Thoracic aorta (tissue), 2 donors: ENCODE measurements at regions not wholly inside any gene's neighbourhood (a gene's known extent, or its start where the extent isn't known, plus 50 kb on each side); places are given as distances from the start of the nearest gene placed in this dataset.
A peak's percentile ranks its signal among the peaks of the same experiment; 100 is the strongest.
"Not testable (repeated sequence)": the region's sequence is repeated elsewhere in the genome, so short reads cannot be mapped to it uniquely, and the experiment has no call there.

Experiments
- ATAC-seq: fragments of 150-250 bp; one replicate; pipeline ENCODE4 v1.8.0; 2017; ENCODE audit warnings: low read depth; ENCODE audit not compliant: insufficient number of reproducible peaks, low FRiP score
- DNase-seq: peaks from one replicate; pipeline ENCODE4 v3.0.0-alpha.2; 2020; ENCODE audit warnings: low spot score
- H3K27ac ChIP-seq, 2 donors: fragments of 200-600 bp; sonication (generic); 1 replicate in 1 of 2; 2 replicates in 1 of 2; pipeline ENCODE4 v1.5.1; 2016; ENCODE audit warnings: mild to moderate bottlenecking in 2 of 2, moderate library complexity in 2 of 2
- H3K27me3 ChIP-seq: fragments of 200-600 bp; sonication (generic); replicated peaks from 2 replicates; pipeline ENCODE4 v1.6.0; 2016; ENCODE audit warnings: mild to moderate bottlenecking; ENCODE audit not compliant: insufficient read depth
- H3K36me3 ChIP-seq: fragments of 200-600 bp; sonication (generic); one replicate; pipeline ENCODE4 v1.5.1; 2016
- H3K4me1 ChIP-seq, 2 donors: fragments of 200-600 bp; sonication (generic); 1 replicate in 1 of 2; 2 replicates in 1 of 2; pipeline versions ENCODE4 v1.5.1 to v1.6.0; 2016; ENCODE audit warnings: low read depth in 2 of 2, mild to moderate bottlenecking in 1 of 2; ENCODE audit not compliant: control insufficient read depth in 1 of 2
- H3K4me3 ChIP-seq: fragments of 200-600 bp; sonication (generic); 2 replicates; pipeline ENCODE4 v1.5.1; 2016; ENCODE audit warnings: mild to moderate bottlenecking
- H3K9me3 ChIP-seq: fragments of 200-600 bp; sonication (generic); 2 replicates; pipeline ENCODE4 v1.5.1; 2016
- TF ChIP-seq, protein P1 (sequence below): fragments of 200-600 bp; sonication (generic); IDR thresholded peaks from one replicate; pipeline ENCODE4 v1.5.1; 2019; ENCODE audit warnings: antibody characterized with exemption

DNA sequence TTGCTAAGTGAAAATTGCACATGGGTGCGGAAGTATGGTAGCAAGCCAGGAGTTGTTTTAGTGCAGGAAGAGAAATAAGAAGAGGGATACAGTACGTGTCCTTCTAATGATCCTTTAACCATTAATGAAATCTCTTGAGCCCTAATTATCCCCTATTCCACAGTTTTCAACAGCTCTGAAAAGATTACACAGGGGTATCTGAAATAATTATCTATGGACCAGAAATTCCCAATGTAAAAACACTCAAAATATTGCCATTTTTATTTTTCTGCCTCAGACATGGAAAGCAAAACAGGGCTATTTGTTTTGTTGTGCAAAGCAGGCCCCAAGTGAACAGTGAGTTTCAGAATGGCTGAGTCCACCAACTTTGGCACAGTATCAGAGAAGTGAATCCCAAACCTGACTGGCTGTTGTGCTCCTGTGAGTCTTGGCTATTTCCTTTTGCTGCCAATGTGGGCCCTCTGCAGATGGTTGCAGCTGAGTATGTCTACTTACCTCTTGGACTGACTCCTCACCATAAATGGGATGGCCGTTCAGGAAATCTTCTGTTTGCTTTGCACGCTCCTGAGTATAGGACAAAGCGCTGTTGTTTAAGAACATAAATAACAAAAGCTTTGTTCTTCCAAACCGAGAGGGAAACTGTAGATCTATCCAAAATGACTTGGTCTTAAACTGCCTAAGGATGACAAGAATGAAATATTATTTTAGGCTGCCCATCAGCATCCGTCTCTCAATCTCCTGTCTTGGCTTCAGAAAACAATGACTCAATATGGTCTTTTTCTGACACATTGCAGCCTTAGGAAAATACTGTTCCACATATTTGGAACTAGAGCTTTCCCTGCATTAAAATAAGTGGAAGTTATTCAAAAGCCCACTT is 204.1 kb downstream of the DEPDC1B start:
- ATAC-seq: no peak
- Histone ChIP-seq H3K27ac (peak overlapping the region; percentile 67), H3K27me3 (no peaks in the 10 kb centered on the region), H3K36me3 (no peaks in the 10 kb centered on the region), H3K4me1 (peaks cover 4 to 76% of the 10 kb centered on the region in 2 donors), H3K4me3 (peak overlapping the region; percentile 45), H3K9me3 (no peaks in the 10 kb centered on the region)
- TF ChIP-seq, protein P1, sequence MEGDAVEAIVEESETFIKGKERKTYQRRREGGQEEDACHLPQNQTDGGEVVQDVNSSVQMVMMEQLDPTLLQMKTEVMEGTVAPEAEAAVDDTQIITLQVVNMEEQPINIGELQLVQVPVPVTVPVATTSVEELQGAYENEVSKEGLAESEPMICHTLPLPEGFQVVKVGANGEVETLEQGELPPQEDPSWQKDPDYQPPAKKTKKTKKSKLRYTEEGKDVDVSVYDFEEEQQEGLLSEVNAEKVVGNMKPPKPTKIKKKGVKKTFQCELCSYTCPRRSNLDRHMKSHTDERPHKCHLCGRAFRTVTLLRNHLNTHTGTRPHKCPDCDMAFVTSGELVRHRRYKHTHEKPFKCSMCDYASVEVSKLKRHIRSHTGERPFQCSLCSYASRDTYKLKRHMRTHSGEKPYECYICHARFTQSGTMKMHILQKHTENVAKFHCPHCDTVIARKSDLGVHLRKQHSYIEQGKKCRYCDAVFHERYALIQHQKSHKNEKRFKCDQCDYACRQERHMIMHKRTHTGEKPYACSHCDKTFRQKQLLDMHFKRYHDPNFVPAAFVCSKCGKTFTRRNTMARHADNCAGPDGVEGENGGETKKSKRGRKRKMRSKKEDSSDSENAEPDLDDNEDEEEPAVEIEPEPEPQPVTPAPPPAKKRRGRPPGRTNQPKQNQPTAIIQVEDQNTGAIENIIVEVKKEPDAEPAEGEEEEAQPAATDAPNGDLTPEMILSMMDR: no peak
- DNase-seq: no peak

DNA sequence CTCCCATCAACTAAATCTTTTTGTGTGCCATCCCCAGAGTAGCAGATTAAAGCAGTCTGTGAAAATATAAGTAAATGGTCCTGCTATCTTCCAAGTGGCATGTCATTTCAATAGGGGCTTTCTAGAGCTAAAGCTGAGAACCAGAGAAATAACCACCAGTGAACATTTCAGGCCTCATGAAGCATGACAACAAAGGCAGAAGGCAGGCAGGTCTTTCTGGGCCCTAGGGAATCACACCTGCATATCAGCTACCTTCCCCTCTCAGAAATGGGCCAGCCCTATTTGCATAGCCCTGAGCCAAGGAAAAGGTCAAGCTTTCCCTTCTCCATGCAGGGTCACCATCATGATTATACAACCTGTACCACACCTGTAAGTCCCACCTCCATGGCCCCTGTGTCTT is 205.3 kb downstream of the DEPDC1B start:
- H3K36me3 ChIP-seq: no peaks in the 10 kb centered on the region
- no peaks in the 10 kb centered on the region for H3K9me3 ChIP-seq
- H3K4me3 ChIP-seq: no peak overlapping the region
- peaks cover 4 to 83% of the 10 kb centered on the region in 2 donors for H3K4me1 ChIP-seq
- H3K27me3 ChIP-seq: no peaks in the 10 kb centered on the region
- ATAC-seq (no peak), DNase-seq (no peak)
- TF ChIP-seq, protein P1: no peak
- H3K27ac ChIP-seq: peak overlapping the region; percentile 67

DNA sequence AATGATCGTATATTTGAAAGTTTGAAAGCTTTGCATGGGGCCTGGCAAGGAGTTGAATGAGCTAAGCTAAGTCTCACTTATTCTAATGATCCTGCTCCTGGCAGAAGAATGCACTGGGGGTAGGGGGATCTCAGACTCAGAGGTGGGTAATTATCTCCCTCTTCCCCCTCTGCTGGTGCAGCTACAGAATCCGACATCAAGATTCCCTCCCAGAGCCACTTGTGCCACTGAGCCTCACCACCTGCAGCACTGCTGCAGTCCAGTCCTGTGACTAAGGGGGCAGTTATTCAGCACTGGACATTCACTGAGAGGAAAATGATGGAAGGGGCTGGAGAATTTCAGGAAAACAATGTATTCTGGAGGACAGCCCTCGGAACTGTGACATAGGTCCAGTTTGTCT is 205.8 kb downstream of the DEPDC1B start:
- TF ChIP-seq, protein P1: no peak
- H3K9me3 ChIP-seq: no peaks in the 10 kb centered on the region
- DNase-seq: no peak
- peak overlapping the region; percentile 67 for H3K27ac ChIP-seq
- peaks cover 4 to 78% of the 10 kb centered on the region in 2 donors for H3K4me1 ChIP-seq
- no peak for ATAC-seq
- H3K36me3 ChIP-seq: no peaks in the 10 kb centered on the region
- H3K4me3 ChIP-seq: no peak overlapping the region
- no peaks in the 10 kb centered on the region for H3K27me3 ChIP-seq

DNA sequence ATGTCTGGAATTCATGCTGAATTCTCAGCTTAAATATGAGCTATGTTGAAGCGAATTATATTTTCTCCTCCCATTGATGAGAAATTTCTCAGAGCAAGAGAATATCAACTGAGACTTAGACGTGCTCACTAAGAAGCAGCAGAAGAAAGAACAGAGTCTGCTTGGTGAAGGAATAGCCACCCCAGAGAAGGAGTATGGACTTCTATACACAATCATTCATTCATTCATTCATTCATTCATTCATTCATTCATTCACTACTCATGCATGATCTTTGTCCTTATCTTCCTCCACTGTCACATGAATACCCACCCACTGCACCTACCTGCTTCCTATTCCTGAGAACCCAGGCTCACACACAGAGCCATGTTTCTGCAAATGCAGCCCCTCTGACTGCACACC is 206.6 kb downstream of the DEPDC1B start:
- Histone ChIP-seq H3K36me3 (no peaks in the 10 kb centered on the region), H3K9me3 (no peaks in the 10 kb centered on the region), H3K27me3 (no peaks in the 10 kb centered on the region), H3K27ac (peak overlapping the region; percentile 19 to 67), H3K4me3 (no peak overlapping the region), H3K4me1 (peaks cover 4 to 72% of the 10 kb centered on the region in 2 donors)
- TF ChIP-seq, protein P1: no peak
- DNase-seq (no peak), ATAC-seq (no peak)

DNA sequence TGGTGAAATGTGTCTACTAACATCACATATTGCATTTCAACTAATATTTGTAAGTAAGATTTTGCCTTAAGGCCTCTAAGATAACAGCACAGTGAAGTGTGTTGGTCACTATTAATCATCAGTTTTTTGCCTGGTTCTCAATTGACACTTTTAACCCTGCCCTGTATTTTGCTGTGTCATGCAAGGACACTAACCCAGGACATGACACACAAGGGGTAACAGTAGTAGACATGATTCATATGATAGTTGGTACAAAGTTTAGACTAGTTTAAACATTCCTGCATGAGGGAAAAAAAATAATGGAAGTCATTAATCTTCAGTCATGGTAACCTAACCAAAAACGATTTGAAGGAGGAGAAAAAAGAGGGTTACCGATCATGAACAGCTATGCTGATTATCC is 207.0 kb downstream of the DEPDC1B start:
- Histone ChIP-seq H3K4me3 (no peak overlapping the region), H3K9me3 (no peaks in the 10 kb centered on the region), H3K27ac (peak overlapping the region in 1 of 2 donors; percentile 19)

DNA sequence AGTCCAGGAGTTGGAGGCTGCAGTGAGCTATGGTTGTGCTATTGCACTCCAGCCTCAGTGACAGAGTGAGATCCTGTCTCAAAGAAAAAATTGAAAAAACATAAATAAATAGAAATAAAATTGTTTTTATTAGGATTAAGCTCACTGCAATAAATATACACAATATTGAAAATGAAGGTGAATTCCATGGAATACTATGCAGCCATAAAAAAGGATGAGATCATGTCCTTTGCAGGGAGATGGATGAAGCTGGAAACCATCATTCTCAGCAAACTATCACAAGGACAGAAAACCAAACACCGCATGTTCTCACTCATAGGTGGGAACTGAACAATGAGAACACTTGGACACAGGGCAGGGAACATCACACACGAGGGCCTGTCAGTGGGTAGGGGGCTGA is 207.6 kb downstream of the DEPDC1B start:
- peaks cover 4 to 65% of the 10 kb centered on the region in 2 donors for H3K4me1 ChIP-seq
- not testable (repeated sequence) for ATAC-seq, H3K27ac ChIP-seq, H3K27me3 ChIP-seq, H3K9me3 ChIP-seq, DNase-seq, H3K4me3 ChIP-seq, H3K36me3 ChIP-seq

More for the DNA sequence above, 207.0 kb downstream of the DEPDC1B start:
- Histone ChIP-seq H3K4me1 (peaks cover 4 to 68% of the 10 kb centered on the region in 2 donors), H3K27me3 (no peaks in the 10 kb centered on the region), H3K36me3 (no peaks in the 10 kb centered on the region)
- ATAC-seq (no peak), DNase-seq (no peak)
- TF ChIP-seq, protein P1: no peak
